ENCODE measurements at regions not wholly inside any gene's neighbourhood (a gene's known extent, or its start where the extent isn't known, plus 50 kb on each side); places are given as distances from the start of the nearest gene placed in this dataset.

GRCh38 chr6:165820934-165821333, 157.9 kb upstream of the PDE10A start:
- CTCF ChIA-PET = no interaction called here
- POLR2A ChIA-PET = no interaction called here
- Histone ChIP-seq H3K4me1 (ENCODE audit: control insufficient read depth, insufficient read depth, low read length) (no peaks in the 10 kb centered on the region), H3K27ac (ENCODE audit: low read length) (no peak overlapping the region), H3K9me3 (ENCODE audit: control insufficient read depth, insufficient read depth, low read depth, low read length) (no peaks in the 10 kb centered on the region), H3K4me3 (ENCODE audit: low read depth in 2 of 2, low read length in 2 of 2) (no peak overlapping the region), H3K36me3 (ENCODE audit: control insufficient read depth, insufficient read depth, low read length) (no peaks in the 10 kb centered on the region), H3K27me3 (ENCODE audit: control insufficient read depth, insufficient read depth, low read length) (peaks cover 24% of the 10 kb centered on the region)
- no TSS peak for BruUV-seq (replicated peaks)
- intact Hi-C loops (cut with micrococcal nuclease; ENCODE audit: unreplicated experiment) (no loop called here), in situ Hi-C loops (cut with HindIII; ENCODE audit: low pct_unique_long_range_greater_than_20kb, low sequenced_read_pairs) (no loop called here)
- ATAC-seq = no peak
- TF ChIP-seq SIN3A (IDR thresholded peaks at IDR 0.05; ENCODE audit: borderline replicate concordance, insufficient read depth, low read depth, low read length) (no peak), REST (IDR thresholded peaks at IDR 0.05; ENCODE audit: insufficient read depth in 1 of 2, low read depth in 2 of 2, low read length in 1 of 2) (no peak), POLR2AphosphoS5 (IDR thresholded peaks at IDR 0.05; ENCODE audit: low read depth, low read length) (no peak)
- TF ChIP-seq, protein P1, sequence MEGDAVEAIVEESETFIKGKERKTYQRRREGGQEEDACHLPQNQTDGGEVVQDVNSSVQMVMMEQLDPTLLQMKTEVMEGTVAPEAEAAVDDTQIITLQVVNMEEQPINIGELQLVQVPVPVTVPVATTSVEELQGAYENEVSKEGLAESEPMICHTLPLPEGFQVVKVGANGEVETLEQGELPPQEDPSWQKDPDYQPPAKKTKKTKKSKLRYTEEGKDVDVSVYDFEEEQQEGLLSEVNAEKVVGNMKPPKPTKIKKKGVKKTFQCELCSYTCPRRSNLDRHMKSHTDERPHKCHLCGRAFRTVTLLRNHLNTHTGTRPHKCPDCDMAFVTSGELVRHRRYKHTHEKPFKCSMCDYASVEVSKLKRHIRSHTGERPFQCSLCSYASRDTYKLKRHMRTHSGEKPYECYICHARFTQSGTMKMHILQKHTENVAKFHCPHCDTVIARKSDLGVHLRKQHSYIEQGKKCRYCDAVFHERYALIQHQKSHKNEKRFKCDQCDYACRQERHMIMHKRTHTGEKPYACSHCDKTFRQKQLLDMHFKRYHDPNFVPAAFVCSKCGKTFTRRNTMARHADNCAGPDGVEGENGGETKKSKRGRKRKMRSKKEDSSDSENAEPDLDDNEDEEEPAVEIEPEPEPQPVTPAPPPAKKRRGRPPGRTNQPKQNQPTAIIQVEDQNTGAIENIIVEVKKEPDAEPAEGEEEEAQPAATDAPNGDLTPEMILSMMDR (IDR thresholded peaks at IDR 0.05) = no peak
- no peak for DNase-seq (ENCODE audit: low read depth, low spot score)

DNA sequence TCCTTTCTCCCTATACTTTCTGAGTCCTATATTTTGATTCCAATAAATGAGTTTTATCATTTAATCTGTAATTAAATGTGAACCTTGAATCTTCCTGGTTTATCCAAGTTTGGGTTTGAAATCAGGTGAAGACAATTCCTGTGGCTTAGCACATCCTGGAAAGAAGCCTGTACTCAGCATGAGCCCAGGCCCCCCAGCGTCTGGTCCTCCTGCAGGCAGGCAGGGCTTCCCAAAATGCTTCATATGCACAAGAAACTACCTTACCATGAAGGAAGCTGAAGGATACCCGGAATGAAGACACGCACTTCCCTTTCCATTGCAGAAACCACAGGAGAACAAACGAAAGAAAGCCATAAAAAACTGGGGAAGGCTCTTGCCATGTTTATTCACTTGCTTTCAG, 157.4 kb upstream of the PDE10A start:
- H3K4me1 ChIP-seq (ENCODE audit: control insufficient read depth, insufficient read depth, low read length) = no peaks in the 10 kb centered on the region
- H3K4me3 ChIP-seq (ENCODE audit: low read depth in 2 of 2, low read length in 2 of 2) = no peak overlapping the region
- no TSS peak for BruUV-seq (replicated peaks)
- no peaks in the 10 kb centered on the region for H3K9me3 ChIP-seq (ENCODE audit: control insufficient read depth, insufficient read depth, low read depth, low read length)
- peaks cover 24% of the 10 kb centered on the region for H3K27me3 ChIP-seq (ENCODE audit: control insufficient read depth, insufficient read depth, low read length)
- in situ Hi-C loops (cut with HindIII; ENCODE audit: low pct_unique_long_range_greater_than_20kb, low sequenced_read_pairs) (no loop called here), intact Hi-C loops (cut with micrococcal nuclease; ENCODE audit: unreplicated experiment) (no loop called here)
- ChIA-PET POLR2A (no interaction called here), CTCF (no interaction called here)
- no peak for ATAC-seq
- H3K27ac ChIP-seq (ENCODE audit: low read length) = no peak overlapping the region
- no peak for DNase-seq (ENCODE audit: low read depth, low spot score)
- H3K36me3 ChIP-seq (ENCODE audit: control insufficient read depth, insufficient read depth, low read length) = no peaks in the 10 kb centered on the region
- TF ChIP-seq TCF7L2 (IDR thresholded peaks at IDR 0.05; ENCODE audit: low read depth, low read length) (no peak), POLR2AphosphoS5 (IDR thresholded peaks at IDR 0.05; ENCODE audit: low read depth, low read length) (no peak), SIN3A (IDR thresholded peaks at IDR 0.05; ENCODE audit: borderline replicate concordance, insufficient read depth, low read depth, low read length) (no peak), REST (IDR thresholded peaks at IDR 0.05; ENCODE audit: insufficient read depth in 1 of 2, low read depth in 2 of 2, low read length in 1 of 2) (no peak)
- TF ChIP-seq, protein P1 (IDR thresholded peaks at IDR 0.05) = no peak

Data from Panc1 (cell line).